DMS114 treated with DMSO at 0.1 percent for 48 hours (cell line): ENCODE measurements at regions not wholly inside any gene's neighbourhood (a gene's known extent, or its start where the extent isn't known, plus 50 kb on each side); places are given as distances from the start of the nearest gene placed in this dataset.
"Not testable (repeated sequence)": the region's sequence is repeated elsewhere in the genome, so short reads cannot be mapped to it uniquely, and the experiment has no call there.

ENCODE experiments used
- DNase-seq: peaks from one replicate; lab custom pipeline; 2025; ENCODE audit not compliant: unreplicated experiment; lab: John Stamatoyannopoulos, UW

GRCh38 chr3:72171946-72172345 lies 387.0 kb upstream of the PROK2 start:
- no peak for DNase-seq

- no peak for DNase-seq
Observed at GRCh38 chr3:72171463-72171881, 386.5 kb upstream of the PROK2 start.

DNA sequence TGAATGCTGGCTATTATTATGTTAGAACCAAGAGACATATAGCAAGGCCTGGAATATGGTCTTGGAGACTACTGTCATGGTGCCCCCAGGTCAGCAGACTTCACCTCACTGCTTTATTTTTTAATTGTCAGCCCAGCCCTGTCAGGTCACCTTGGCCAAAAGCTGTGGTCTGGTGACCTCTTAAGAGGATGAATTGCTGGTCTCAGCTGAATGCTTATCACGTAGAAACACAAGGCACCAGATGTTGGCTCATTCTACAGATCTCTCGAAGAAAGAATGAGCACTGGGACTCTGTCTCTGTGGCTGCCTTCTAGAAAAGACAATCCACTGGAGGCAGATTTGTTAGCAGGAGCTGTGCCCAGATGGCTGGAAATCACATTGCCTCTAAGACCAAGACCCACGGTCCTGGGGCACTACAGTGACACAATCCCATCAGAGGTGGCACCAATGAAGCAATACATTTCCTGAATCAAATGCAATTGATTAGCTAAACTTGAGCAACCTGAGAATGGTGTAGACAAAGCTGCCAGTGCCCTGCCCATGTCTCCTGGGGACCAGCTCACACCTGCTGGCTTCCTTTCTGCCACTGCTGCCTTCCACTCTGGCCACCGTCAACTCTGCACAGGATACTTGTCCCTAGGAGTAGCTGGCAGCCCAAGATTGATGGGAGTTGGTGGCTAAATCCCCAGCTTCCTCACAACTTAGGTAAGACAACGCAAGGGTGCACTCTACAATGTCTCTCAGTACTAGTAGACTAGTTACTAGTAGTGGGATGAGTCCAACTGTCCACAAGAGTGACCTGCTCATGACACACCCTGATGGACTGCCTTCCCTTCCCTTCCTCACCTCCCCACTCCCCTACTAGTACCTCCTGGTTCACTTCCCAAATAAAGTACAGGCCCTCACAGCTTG lies 384.9 kb upstream of the PROK2 start:
- DNase-seq = no peak

DNA sequence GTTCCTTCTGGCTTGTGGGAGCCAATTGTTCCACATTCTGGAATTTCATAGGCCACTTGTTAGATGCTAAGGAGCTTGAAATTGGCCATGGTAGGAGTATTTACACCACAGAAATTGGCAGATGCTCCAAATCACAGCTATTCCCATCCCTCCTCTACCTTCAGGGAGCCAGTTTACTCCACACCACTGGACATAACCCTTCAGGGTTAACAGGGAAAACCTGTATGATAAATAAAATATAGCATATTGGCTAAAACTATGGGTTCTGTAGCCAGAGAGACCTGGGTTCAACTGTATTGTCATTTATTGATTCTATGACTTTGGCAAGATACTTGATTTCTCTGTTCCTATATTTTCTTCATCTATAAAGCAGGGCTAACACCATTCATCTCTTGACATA lies 384.2 kb upstream of the PROK2 start:
- DNase-seq = no peak

DNA sequence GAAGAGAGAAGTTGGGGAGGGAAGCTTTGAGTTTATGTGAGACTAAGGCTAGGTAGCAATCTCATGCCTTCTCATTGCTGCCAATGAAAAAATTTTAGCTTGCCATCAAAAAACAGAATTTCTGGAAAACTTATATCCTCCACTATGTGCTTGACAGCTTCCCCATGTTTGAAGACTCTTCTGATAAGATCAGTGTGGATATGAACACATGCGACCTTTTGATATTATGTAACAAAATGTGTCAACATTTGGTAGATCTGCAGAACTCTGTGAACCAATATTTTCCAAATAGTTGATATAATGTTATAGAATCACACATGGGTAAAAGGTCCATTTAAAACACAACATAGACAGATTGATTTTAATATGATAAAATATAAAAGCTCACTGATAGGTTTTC lies 380.9 kb upstream of the PROK2 start:
- DNase-seq = no peak

GRCh38 chr3:72165317-72165716 lies 380.4 kb upstream of the PROK2 start:
- DNase-seq = no peak

DNA sequence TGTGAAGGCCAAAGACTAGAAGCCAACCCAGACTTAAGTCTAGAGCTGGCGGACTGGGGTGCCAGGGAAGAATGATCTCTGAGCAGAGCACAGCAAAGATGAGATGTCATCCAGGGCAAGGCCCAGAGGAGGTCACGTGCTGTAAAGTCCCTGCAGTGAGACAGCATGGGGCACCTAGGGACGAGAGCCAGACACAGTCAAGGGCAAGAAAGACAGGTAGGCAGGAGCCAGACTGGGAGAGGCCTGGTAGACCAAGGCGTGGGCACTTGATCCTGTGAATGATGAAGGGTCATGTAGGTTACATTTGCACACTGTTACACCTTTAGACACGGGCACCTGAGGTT lies 379.7 kb upstream of the PROK2 start:
- no peak for DNase-seq

DNA sequence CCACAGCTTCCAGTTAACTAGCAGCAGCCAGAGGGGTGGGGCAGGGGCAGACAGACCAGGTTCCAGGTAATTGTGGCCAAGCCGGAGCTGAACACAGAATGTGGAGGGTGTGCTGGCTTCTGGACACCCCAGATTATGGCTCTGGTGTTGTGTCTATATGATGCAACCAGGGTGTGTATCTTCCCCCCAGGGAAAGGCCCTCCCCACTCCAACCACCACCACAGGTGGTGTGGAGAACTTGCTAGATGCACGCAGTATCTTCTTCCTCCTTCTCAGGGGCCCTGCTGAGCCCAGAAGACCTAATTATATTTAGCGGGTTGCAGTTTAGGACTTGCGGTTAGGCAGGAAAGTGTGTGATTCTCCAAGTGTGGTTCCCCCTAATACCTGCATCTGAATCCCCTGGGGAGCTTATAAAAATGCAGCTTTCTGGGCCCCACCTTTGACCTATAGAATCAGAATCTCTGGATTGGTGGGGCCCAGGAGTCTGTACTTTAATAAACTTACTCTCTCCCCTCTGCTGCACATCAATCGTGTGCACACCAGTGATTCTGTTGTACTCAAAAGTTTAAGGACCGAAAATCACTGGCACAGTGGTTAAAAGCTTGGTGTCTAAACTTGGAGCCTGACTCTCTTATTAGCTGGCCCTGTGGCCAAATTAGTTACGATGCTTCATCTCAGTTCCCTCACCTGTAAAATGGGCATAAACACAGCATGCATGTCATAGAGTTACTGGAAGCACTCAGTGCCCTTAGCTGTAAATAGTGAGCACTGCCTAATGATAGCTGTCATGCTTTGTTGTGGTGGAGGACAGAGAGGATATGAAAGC lies 379.1 kb upstream of the PROK2 start:
- no peak for DNase-seq

DNA sequence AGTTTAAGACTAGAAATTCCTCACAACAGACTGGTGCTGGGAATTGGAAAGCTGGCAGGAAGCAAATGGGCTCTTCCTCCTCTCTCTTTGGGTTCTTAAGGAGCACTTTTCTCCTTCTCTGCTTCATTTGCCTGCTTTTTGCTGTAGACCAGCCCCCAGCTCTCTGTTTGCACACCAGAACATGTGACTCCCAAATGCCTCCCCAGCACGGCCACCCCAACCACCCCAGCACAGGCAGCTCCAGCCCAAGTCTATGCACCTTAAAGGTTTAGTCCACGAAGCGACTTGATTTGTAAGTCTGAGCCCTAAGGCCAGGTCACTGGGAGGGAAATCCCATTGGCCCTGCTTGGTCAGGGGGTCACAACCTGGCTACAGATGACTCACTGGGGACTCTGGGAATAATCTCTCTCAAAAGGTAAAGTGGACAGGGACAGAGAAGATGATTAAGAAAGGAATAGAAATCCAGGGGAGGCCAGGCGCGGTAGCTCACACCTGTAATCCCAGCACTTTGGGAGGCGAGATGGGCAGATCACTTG lies 377.8 kb upstream of the PROK2 start:
- DNase-seq = no peak

DNA sequence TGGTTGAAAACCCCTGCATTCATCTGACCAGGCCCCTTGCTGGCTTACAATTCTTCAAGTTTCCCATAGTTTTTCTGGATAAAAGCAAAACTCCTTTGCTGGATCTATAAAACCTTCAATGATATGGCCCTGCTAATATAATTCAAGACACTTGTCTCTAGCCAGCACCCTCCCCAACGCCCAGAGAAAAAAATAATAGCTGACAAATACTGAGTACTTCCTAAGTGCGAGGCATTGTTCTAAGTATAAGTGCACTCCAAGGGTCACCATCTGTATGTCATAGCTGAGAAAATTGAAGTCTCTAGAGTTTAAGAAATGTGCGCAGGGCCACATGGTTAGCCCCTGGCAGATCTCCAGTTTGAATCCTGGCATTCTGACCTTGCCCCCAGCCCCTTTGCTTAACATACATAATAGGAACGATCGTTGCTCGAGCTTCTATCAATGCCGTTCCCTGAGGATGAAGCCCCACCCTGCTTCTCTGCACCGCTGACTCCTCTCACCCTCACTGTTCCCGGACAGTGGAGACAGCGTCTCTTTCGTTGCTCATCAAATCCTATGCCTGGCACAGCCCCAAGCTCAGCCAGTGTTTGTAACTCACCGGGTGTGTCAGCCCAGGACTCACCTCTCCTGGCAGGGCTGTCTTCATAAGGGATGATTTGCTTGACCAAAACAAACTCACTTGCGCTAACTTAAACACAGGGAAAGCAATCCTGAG lies 377.1 kb upstream of the PROK2 start:
- DNase-seq = no peak

GRCh38 chr3:72161285-72161684 lies 376.3 kb upstream of the PROK2 start:
- DNase-seq = not testable (repeated sequence)

GRCh38 chr3:72160351-72160750 lies 375.4 kb upstream of the PROK2 start:
- DNase-seq = no peak

- DNase-seq = no peak
Observed at GRCh38 chr3:72159487-72159886, 374.5 kb upstream of the PROK2 start.

DNA sequence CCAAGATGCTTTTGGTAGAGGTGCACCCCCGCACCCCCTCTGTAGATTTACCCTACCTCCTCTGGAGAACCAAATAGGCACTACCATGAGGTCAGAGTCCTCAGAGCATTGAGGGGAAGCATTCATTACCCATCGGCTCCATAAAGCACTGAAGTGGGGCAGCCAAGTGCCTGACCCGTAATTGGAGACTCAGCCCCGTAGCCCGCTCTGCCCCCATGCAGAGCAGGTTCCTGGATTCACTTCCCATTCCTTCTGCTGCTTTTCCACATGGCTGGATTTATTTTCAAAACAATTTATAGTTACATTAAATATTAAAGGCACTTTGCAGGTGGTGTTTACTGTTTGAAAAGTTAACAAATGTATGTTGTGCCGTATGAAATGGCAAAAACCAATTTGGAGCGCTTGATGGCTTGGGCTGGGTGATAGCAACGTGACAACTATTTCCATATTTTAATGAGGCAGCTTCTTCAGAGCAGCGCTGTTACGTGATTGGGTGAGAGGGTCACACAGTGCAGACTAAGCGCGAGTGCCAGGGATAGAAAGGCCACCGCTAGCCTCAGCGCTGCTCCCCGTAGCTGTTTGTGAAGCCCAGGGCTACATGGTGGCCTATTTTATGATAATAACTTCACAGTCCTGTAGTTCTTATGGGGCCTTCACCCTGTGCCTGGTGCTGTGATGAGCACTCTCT lies 373.8 kb upstream of the PROK2 start:
- DNase-seq = no peak

DNA sequence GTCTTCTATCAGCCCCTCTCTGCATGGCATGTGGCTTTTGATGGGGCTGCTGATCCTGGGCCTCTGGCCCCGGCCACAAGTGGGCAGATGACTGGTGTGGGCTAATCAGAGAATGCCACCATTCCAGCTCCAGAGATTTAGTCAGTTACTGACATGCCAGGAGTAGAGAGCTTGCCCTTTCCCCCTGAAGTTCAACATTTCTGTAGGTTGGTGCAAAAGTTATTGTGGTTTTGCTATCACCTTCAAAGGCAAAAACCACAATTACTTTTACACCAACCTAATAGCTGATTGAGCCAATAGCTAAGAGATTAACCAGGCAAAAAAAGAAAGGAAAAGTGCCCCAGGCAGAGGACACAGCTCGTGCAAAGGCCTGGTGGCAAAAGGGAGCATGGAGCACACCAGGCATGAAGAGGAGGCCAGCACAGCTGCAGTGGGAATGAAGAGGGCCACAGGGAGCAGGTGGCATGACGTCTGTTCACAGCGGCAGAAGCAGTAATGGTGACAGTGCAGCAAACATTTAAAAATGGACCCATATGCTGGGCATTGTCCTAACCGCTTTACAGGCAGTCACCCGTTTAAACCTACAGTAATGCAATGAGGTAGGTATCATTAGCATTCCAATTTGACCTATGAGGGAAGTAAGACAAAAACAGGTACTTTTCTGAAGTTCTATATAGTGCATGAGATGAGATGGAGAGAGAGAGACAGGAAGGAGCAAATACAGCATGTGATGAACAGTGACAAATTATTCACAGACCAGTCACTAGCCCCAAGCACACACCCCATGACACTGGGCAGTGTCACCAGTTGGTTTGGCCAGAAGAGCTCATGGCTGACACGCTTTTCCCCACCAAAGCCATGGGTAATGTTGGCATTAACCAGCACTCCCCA lies 373.0 kb upstream of the PROK2 start:
- no peak for DNase-seq

GRCh38 chr3:72155391-72156064 lies 370.6 kb upstream of the PROK2 start:
- DNase-seq = no peak

GRCh38 chr3:72154391-72155335 lies 369.7 kb upstream of the PROK2 start:
- DNase-seq = no peak
